Upper lobe of left lung (tissue), 4 donors: ENCODE measurements at regions not wholly inside any gene's neighbourhood (a gene's known extent, or its start where the extent isn't known, plus 50 kb on each side); places are given as distances from the start of the nearest gene placed in this dataset.

Experiments
- CTCF ChIP-seq, 6 experiments: fragments of 450-650 bp in 4 of 6; fragments of 200-600 bp in 2 of 6; sonication (generic) in 2 of 6; IDR thresholded peaks; one replicate each; pipeline ENCODE4 v1.5.1; 2016 to 2019; ENCODE audit warnings: antibody characterized with exemption in 6 of 6
- EP300 ChIP-seq, 4 donors: sonication (generic); formaldehyde crosslinking; IDR thresholded peaks; one replicate each; pipeline ENCODE4 v1.5.1; 2017; ENCODE audit warnings: antibody characterized with exemption in 4 of 4, control low read depth in 2 of 4
- POLR2A ChIP-seq, 4 donors: fragments of 450-650 bp; IDR thresholded peaks; one replicate each; pipeline ENCODE4 v1.5.1; 2016 to 2017; ENCODE audit warnings: antibody characterized with exemption in 4 of 4, mild to moderate bottlenecking in 2 of 4
- POLR2AphosphoS5 ChIP-seq, 2 donors: sonication (generic); formaldehyde crosslinking; IDR thresholded peaks; one replicate each; pipeline ENCODE4 v1.5.1; 2017; ENCODE audit warnings: antibody characterized with exemption in 2 of 2

GRCh38 chr2:5007596-5007995 is 684.6 kb upstream of the SOX11 start:
- TF ChIP-seq CTCF (IDR thresholded peaks at IDR 0.05) (no peak), POLR2A (IDR thresholded peaks at IDR 0.05) (no peak), POLR2AphosphoS5 (IDR thresholded peaks at IDR 0.05) (no peak), EP300 (IDR thresholded peaks at IDR 0.05) (no peak)
